ENCODE measurements at regions not wholly inside any gene's neighbourhood (a gene's known extent, or its start where the extent isn't known, plus 50 kb on each side); places are given as distances from the start of the nearest gene placed in this dataset.

GRCh38 chr3:118097226-118097625, 937.4 kb downstream of the IGSF11 start:
- H3K36me3 ChIP-seq (ENCODE audit: insufficient read depth, low read length), result no peaks in the 10 kb centered on the region
- H4K20me1 ChIP-seq (ENCODE audit: insufficient read depth, low read length), result no peaks in the 10 kb centered on the region
- no peak overlapping the region for H3K27ac ChIP-seq (ENCODE audit: low read length)
- DNase-seq (no peak), ATAC-seq (ENCODE audit: insufficient read depth, low read depth) (no peak)
- no peaks in the 10 kb centered on the region for H3K27me3 ChIP-seq (ENCODE audit: insufficient read depth, low read length, poor library complexity)
- H3K4me2 ChIP-seq (ENCODE audit: insufficient read depth, low read length), result no peak overlapping the region
- H3K9ac ChIP-seq (ENCODE audit: low read depth, low read length), result no peak overlapping the region
- no peaks in the 10 kb centered on the region for H3K4me1 ChIP-seq (ENCODE audit: insufficient read depth, low read length)
- no peaks in the 10 kb centered on the region for H3K79me2 ChIP-seq (ENCODE audit: insufficient read depth, low read length)
- H3K4me3 ChIP-seq (ENCODE audit: low read depth in 1 of 2, low read length in 2 of 2), result no peak overlapping the region
- peaks cover 22% of the 10 kb centered on the region for H3K9me3 ChIP-seq (ENCODE audit: insufficient read depth, low read length, severe bottlenecking)
- no peak overlapping the region for H2AFZ ChIP-seq (ENCODE audit: low read depth, low read length)
- TF ChIP-seq CTCF (IDR thresholded peaks at IDR 0.05; ENCODE audit: borderline replicate concordance, extremely low read depth, low read length, poor library complexity, severe bottlenecking) (no peak), EZH2 (IDR thresholded peaks at IDR 0.05; ENCODE audit: borderline replicate concordance, low read depth, low read length, severe bottlenecking) (no peak)

GRCh38 chr3:118097660-118098059, 937.0 kb downstream of the IGSF11 start:
- no peak overlapping the region for H3K4me2 ChIP-seq (ENCODE audit: insufficient read depth, low read length)
- H3K4me3 ChIP-seq (ENCODE audit: low read depth in 1 of 2, low read length in 2 of 2), result no peak overlapping the region
- no peaks in the 10 kb centered on the region for H4K20me1 ChIP-seq (ENCODE audit: insufficient read depth, low read length)
- no peaks in the 10 kb centered on the region for H3K27me3 ChIP-seq (ENCODE audit: insufficient read depth, low read length, poor library complexity)
- DNase-seq, result no peak
- ATAC-seq (ENCODE audit: insufficient read depth, low read depth), result no peak
- peaks cover 18% of the 10 kb centered on the region for H3K9me3 ChIP-seq (ENCODE audit: insufficient read depth, low read length, severe bottlenecking)
- no peaks in the 10 kb centered on the region for H3K36me3 ChIP-seq (ENCODE audit: insufficient read depth, low read length)
- no peak overlapping the region for H3K27ac ChIP-seq (ENCODE audit: low read length)
- TF ChIP-seq CTCF (IDR thresholded peaks at IDR 0.05; ENCODE audit: borderline replicate concordance, extremely low read depth, low read length, poor library complexity, severe bottlenecking) (no peak), EZH2 (IDR thresholded peaks at IDR 0.05; ENCODE audit: borderline replicate concordance, low read depth, low read length, severe bottlenecking) (no peak)
- no peaks in the 10 kb centered on the region for H3K79me2 ChIP-seq (ENCODE audit: insufficient read depth, low read length)
- no peak overlapping the region for H2AFZ ChIP-seq (ENCODE audit: low read depth, low read length)
- no peak overlapping the region for H3K9ac ChIP-seq (ENCODE audit: low read depth, low read length)
- peaks cover 3% of the 10 kb centered on the region for H3K4me1 ChIP-seq (ENCODE audit: insufficient read depth, low read length)

GRCh38 chr3:118098827-118099226, 935.8 kb downstream of the IGSF11 start:
- Histone ChIP-seq H3K4me2 (ENCODE audit: insufficient read depth, low read length) (no peak overlapping the region), H3K4me1 (ENCODE audit: insufficient read depth, low read length) (peaks cover 11% of the 10 kb centered on the region), H4K20me1 (ENCODE audit: insufficient read depth, low read length) (no peaks in the 10 kb centered on the region), H3K27ac (ENCODE audit: low read length) (no peak overlapping the region), H2AFZ (ENCODE audit: low read depth, low read length) (no peak overlapping the region), H3K79me2 (ENCODE audit: insufficient read depth, low read length) (no peaks in the 10 kb centered on the region), H3K9ac (ENCODE audit: low read depth, low read length) (no peak overlapping the region), H3K27me3 (ENCODE audit: insufficient read depth, low read length, poor library complexity) (no peaks in the 10 kb centered on the region), H3K36me3 (ENCODE audit: insufficient read depth, low read length) (no peaks in the 10 kb centered on the region), H3K9me3 (ENCODE audit: insufficient read depth, low read length, severe bottlenecking) (peaks cover 6% of the 10 kb centered on the region), H3K4me3 (ENCODE audit: low read depth in 1 of 2, low read length in 2 of 2) (no peak overlapping the region)
- TF ChIP-seq EZH2 (IDR thresholded peaks at IDR 0.05; ENCODE audit: borderline replicate concordance, low read depth, low read length, severe bottlenecking) (no peak), CTCF (IDR thresholded peaks at IDR 0.05; ENCODE audit: borderline replicate concordance, extremely low read depth, low read length, poor library complexity, severe bottlenecking) (no peak)
- ATAC-seq (ENCODE audit: insufficient read depth, low read depth) (no peak), DNase-seq (no peak)

GRCh38 chr3:118101891-118102290, 932.8 kb downstream of the IGSF11 start:
- Histone ChIP-seq H3K27ac (ENCODE audit: low read length) (no peak overlapping the region), H3K79me2 (ENCODE audit: insufficient read depth, low read length) (no peaks in the 10 kb centered on the region), H3K4me2 (ENCODE audit: insufficient read depth, low read length) (no peak overlapping the region), H2AFZ (ENCODE audit: low read depth, low read length) (no peak overlapping the region), H3K9ac (ENCODE audit: low read depth, low read length) (no peak overlapping the region), H3K4me1 (ENCODE audit: insufficient read depth, low read length) (peaks cover 16% of the 10 kb centered on the region), H4K20me1 (ENCODE audit: insufficient read depth, low read length) (no peaks in the 10 kb centered on the region), H3K36me3 (ENCODE audit: insufficient read depth, low read length) (no peaks in the 10 kb centered on the region), H3K27me3 (ENCODE audit: insufficient read depth, low read length, poor library complexity) (no peaks in the 10 kb centered on the region), H3K4me3 (ENCODE audit: low read depth in 1 of 2, low read length in 2 of 2) (no peak overlapping the region), H3K9me3 (ENCODE audit: insufficient read depth, low read length, severe bottlenecking) (no peaks in the 10 kb centered on the region)
- DNase-seq (no peak), ATAC-seq (ENCODE audit: insufficient read depth, low read depth) (no peak)
- no peak for TF ChIP-seq EZH2 (IDR thresholded peaks at IDR 0.05; ENCODE audit: borderline replicate concordance, low read depth, low read length, severe bottlenecking)
